ENCODE measurements at regions not wholly inside any gene's neighbourhood (a gene's known extent, or its start where the extent isn't known, plus 50 kb on each side); places are given as distances from the start of the nearest gene placed in this dataset.

DNA sequence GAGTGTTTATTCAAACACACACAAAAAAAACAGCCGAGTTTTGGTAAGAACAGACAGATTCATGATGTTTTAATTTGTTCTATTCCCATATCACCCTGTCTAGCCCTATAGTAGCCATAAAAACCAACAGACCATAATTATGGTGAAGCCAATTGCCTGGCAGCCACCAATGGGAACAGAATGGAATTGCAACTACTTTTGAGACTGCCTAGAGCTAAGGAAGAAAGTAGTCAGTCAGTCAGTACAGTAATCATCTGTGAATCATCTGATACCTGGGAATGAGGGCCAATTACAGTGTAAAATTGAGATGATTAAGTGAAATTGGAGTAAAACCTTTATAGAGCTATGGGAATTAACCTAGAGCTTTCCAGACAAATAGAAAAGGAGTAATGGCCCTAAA lies 952.7 kb upstream of the KCND2 start:
- TF ChIP-seq, protein P1, sequence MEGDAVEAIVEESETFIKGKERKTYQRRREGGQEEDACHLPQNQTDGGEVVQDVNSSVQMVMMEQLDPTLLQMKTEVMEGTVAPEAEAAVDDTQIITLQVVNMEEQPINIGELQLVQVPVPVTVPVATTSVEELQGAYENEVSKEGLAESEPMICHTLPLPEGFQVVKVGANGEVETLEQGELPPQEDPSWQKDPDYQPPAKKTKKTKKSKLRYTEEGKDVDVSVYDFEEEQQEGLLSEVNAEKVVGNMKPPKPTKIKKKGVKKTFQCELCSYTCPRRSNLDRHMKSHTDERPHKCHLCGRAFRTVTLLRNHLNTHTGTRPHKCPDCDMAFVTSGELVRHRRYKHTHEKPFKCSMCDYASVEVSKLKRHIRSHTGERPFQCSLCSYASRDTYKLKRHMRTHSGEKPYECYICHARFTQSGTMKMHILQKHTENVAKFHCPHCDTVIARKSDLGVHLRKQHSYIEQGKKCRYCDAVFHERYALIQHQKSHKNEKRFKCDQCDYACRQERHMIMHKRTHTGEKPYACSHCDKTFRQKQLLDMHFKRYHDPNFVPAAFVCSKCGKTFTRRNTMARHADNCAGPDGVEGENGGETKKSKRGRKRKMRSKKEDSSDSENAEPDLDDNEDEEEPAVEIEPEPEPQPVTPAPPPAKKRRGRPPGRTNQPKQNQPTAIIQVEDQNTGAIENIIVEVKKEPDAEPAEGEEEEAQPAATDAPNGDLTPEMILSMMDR (conservative IDR thresholded peaks at IDR 0.05; ENCODE audit: control insufficient read depth, insufficient read depth, low read depth, low read length): no peak
- no peak overlapping the region for H3K4me3 ChIP-seq (ENCODE audit: control insufficient read depth, low read depth, low read length)
- no peak for DNase-seq (ENCODE audit: low read depth)

DNA sequence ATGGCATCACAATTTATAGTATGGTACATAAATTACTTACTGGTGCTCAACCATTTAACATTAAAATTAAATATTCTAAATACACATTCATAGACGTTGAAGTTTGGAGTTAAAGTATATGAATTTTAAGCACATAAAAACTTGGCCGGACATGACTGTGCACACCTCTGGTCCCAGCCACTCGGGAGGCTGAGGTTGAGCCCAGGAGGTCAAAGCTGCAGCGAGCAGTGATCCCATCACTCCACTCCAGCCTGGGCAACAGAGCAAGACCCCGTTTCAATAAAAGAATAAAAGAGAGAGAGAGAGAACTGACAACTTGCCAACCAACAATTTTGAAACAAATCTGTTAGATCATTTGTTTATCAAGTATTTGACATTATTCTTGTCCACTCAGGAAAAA lies 943.3 kb upstream of the KCND2 start:
- no peak for DNase-seq (ENCODE audit: low read depth)
- H3K4me3 ChIP-seq (ENCODE audit: control insufficient read depth, low read depth, low read length): no peak overlapping the region
- TF ChIP-seq, protein P1 (conservative IDR thresholded peaks at IDR 0.05; ENCODE audit: control insufficient read depth, insufficient read depth, low read depth, low read length): no peak

DNA sequence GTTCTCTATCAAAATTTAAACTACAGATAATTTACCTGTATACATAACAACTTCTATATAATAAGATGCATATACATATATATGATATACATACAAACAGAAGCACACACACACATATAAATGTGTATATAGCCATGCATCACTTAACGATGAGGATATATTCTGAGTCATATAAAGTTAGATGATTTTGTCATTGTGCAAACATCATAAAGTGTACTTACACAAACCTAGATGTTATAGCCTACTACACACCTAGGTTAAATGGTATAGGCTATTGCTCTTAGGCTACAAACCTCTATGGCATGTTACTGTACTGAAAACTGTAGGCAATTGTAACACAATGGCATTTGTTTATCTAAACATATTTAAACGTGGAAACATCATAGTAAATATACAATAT lies 937.6 kb upstream of the KCND2 start:
- TF ChIP-seq, protein P1 (conservative IDR thresholded peaks at IDR 0.05; ENCODE audit: control insufficient read depth, insufficient read depth, low read depth, low read length): no peak
- no peak overlapping the region for H3K4me3 ChIP-seq (ENCODE audit: control insufficient read depth, low read depth, low read length)
- no peak for DNase-seq (ENCODE audit: low read depth)

DNA sequence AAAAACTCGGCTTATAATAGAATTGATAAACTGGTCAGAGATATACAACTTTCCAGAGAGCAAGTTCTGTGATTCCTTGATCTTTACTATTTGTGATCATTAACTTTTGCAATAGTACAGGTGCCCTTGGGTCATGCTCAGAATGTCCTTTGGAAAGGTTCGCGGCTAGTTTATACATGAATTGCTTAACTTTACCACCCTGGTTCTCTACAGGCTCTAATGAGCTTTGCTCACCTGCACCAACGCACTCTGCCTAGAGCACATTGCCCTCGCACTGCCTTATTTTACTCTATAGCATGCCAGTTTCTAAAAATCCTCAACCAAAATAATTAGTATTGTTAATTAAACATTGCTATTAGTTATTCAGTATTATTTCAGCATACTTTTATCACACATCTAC lies 931.2 kb upstream of the KCND2 start:
- TF ChIP-seq, protein P1 (conservative IDR thresholded peaks at IDR 0.05; ENCODE audit: control insufficient read depth, insufficient read depth, low read depth, low read length): no peak
- no peak for DNase-seq (ENCODE audit: low read depth)
- no peak overlapping the region for H3K4me3 ChIP-seq (ENCODE audit: control insufficient read depth, low read depth, low read length)

DNA sequence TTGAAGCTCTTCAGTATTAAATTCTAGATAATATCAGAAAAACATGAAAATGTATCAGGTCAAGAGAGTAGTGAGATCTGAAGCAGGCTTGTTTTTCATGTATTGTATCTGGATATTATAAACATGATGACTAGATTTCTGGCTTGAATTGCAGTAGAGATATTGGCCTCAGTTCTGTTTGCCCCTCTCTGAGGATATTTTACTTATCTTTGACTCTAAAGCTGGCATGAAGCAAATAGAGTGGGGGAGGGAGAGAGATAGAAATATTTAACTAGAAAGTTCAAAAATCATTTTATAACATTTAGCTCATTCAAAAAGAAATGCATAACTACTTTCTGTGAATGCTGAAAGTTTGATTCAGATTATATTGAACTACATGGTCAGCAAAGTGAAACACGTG lies 929.7 kb upstream of the KCND2 start:
- no peak overlapping the region for H3K4me3 ChIP-seq (ENCODE audit: control insufficient read depth, low read depth, low read length)
- DNase-seq (ENCODE audit: low read depth): no peak
- TF ChIP-seq, protein P1 (conservative IDR thresholded peaks at IDR 0.05; ENCODE audit: control insufficient read depth, insufficient read depth, low read depth, low read length): no peak

DNA sequence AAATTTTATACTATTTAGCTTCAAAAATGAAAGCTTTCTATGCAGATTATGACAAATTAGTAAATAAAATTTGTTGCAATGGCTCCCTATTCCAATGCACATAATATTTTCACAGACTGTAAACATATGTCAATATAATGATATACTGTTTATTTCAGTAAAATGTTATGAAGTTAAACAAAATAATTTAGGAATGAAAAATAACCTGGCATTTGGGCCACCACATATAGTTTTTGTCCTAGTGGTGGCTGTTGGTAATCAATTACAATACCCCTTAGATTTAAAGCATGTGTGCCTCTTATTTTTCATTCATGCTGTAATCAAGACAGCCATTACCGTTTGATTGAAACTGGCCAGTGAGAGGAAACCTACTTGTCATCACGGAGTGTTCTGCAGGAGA lies 928.5 kb upstream of the KCND2 start:
- TF ChIP-seq, protein P1 (conservative IDR thresholded peaks at IDR 0.05; ENCODE audit: control insufficient read depth, insufficient read depth, low read depth, low read length): no peak
- DNase-seq (ENCODE audit: low read depth): no peak
- H3K4me3 ChIP-seq (ENCODE audit: control insufficient read depth, low read depth, low read length): no peak overlapping the region

DNA sequence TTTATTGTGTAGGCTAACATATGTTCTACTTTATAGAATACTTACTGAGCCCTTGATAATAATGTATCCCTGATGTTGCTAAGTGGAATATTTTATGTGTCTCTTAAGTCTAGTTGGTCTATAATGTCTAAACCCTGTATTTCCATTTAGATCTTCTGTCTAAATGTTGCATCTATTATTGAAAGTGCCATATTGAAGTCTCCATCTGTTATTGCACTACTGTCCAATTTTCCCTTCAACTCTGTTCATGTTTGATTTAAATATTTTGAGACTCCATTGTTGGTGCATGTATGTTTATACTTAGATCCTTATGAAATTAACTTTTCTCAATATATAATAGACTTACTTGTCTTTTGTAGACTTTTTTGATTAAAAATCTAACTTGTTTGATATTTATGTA lies 924.5 kb upstream of the KCND2 start:
- no peak for DNase-seq (ENCODE audit: low read depth)
- TF ChIP-seq, protein P1 (conservative IDR thresholded peaks at IDR 0.05; ENCODE audit: control insufficient read depth, insufficient read depth, low read depth, low read length): no peak
- H3K4me3 ChIP-seq (ENCODE audit: control insufficient read depth, low read depth, low read length): no peak overlapping the region

All from fibroblast of mammary gland (primary cell).